ENCODE measurements at regions not wholly inside any gene's neighbourhood (a gene's known extent, or its start where the extent isn't known, plus 50 kb on each side); places are given as distances from the start of the nearest gene placed in this dataset.

GRCh38 chr5:126359884-126360283 is 63.3 kb upstream of the GRAMD2B start:
- Histone ChIP-seq H3K9me3 (ENCODE audit: severe bottlenecking) (no peaks in the 10 kb centered on the region), H3K27ac (no peak overlapping the region), H3K4me3 (ENCODE audit: low read depth, low read length) (no peak overlapping the region), H3K36me3 (no peaks in the 10 kb centered on the region), H3K27me3 (ENCODE audit: insufficient read depth, low read depth, severe bottlenecking) (no peaks in the 10 kb centered on the region)
- TF ChIP-seq CTCF (IDR thresholded peaks at IDR 0.05; ENCODE audit: low read depth, low read length): no peak
- no peak for DNase-seq

GRCh38 chr5:126360467-126360866 is 62.7 kb upstream of the GRAMD2B start:
- H3K9me3 ChIP-seq (ENCODE audit: severe bottlenecking): no peaks in the 10 kb centered on the region
- H3K36me3 ChIP-seq: no peaks in the 10 kb centered on the region
- H3K27ac ChIP-seq: no peak overlapping the region
- no peaks in the 10 kb centered on the region for H3K27me3 ChIP-seq (ENCODE audit: insufficient read depth, low read depth, severe bottlenecking)
- DNase-seq: no peak
- no peak for TF ChIP-seq CTCF (IDR thresholded peaks at IDR 0.05; ENCODE audit: low read depth, low read length)
- no peak overlapping the region for H3K4me3 ChIP-seq (ENCODE audit: low read depth, low read length)

GRCh38 chr5:126363658-126364057 is 59.6 kb upstream of the GRAMD2B start:
- TF ChIP-seq CTCF (IDR thresholded peaks at IDR 0.05; ENCODE audit: low read depth, low read length): no peak
- H3K36me3 ChIP-seq: no peaks in the 10 kb centered on the region
- H3K27ac ChIP-seq: no peak overlapping the region
- no peaks in the 10 kb centered on the region for H3K27me3 ChIP-seq (ENCODE audit: insufficient read depth, low read depth, severe bottlenecking)
- no peaks in the 10 kb centered on the region for H3K9me3 ChIP-seq (ENCODE audit: severe bottlenecking)
- no peak for DNase-seq
- H3K4me3 ChIP-seq (ENCODE audit: low read depth, low read length): no peak overlapping the region

GRCh38 chr5:126364206-126364902 is 58.9 kb upstream of the GRAMD2B start:
- DNase-seq: no peak
- H3K36me3 ChIP-seq: no peaks in the 10 kb centered on the region
- no peak for TF ChIP-seq CTCF (IDR thresholded peaks at IDR 0.05; ENCODE audit: low read depth, low read length)
- no peak overlapping the region for H3K27ac ChIP-seq
- no peaks in the 10 kb centered on the region for H3K9me3 ChIP-seq (ENCODE audit: severe bottlenecking)
- no peak overlapping the region for H3K4me3 ChIP-seq (ENCODE audit: low read depth, low read length)
- H3K27me3 ChIP-seq (ENCODE audit: insufficient read depth, low read depth, severe bottlenecking): no peaks in the 10 kb centered on the region

- Histone ChIP-seq H3K4me3 (ENCODE audit: low read depth, low read length) (no peak overlapping the region), H3K36me3 (no peaks in the 10 kb centered on the region), H3K27me3 (ENCODE audit: insufficient read depth, low read depth, severe bottlenecking) (no peaks in the 10 kb centered on the region), H3K9me3 (ENCODE audit: severe bottlenecking) (no peaks in the 10 kb centered on the region), H3K27ac (no peak overlapping the region)
- DNase-seq: no peak
- TF ChIP-seq CTCF (IDR thresholded peaks at IDR 0.05; ENCODE audit: low read depth, low read length): no peak
Observed at GRCh38 chr5:126365446-126366198, 57.6 kb upstream of the GRAMD2B start.

All from WERI-Rb-1 (cell line).